ENCODE measurements at regions not wholly inside any gene's neighbourhood (a gene's known extent, or its start where the extent isn't known, plus 50 kb on each side); places are given as distances from the start of the nearest gene placed in this dataset.
A peak's percentile ranks its signal among the peaks of the same experiment; 100 is the strongest.

GRCh38 chr9:16267281-16268066 lies 603.0 kb downstream of the BNC2 start (continued):
- TF ChIP-seq ZBTB33 (IDR thresholded peaks at IDR 0.05; ENCODE audit: borderline replicate concordance, low read depth) (no peak), FOXJ3 (CRISPR knock-in tag; IDR thresholded peaks at IDR 0.05) (no peak), NFIC (IDR thresholded peaks at IDR 0.05; ENCODE audit: borderline replicate concordance) (0 out of 2 replicates have a peak, but pooled peaks have one; percentile 6), MAX (IDR thresholded peaks at IDR 0.05; ENCODE audit: low read depth) (peak; percentile 40; the same call in 1 of the 2 replicates), ELF1 (IDR thresholded peaks at IDR 0.05) (no peak), IRF3 (IDR thresholded peaks at IDR 0.05; ENCODE audit: low read depth, low read length) (no peak), GATA2 (CRISPR knock-in tag; IDR thresholded peaks at IDR 0.05) (no peak), TCF12 (IDR thresholded peaks at IDR 0.05) (no peak; the same call in 1 of the 2 replicates), POLR2AphosphoS5 (IDR thresholded peaks at IDR 0.05; ENCODE audit: low read depth, low read length) (no peak), EZH2phosphoT487 (IDR thresholded peaks at IDR 0.05; ENCODE audit: borderline replicate concordance, low read depth) (no peak), RAD21 (IDR thresholded peaks at IDR 0.05; ENCODE audit: low read length) (no peak; the same call in 1 of the 2 replicates), RFX5 (IDR thresholded peaks at IDR 0.05; ENCODE audit: low read length) (no peak), TAF1 (IDR thresholded peaks at IDR 0.05; ENCODE audit: borderline replicate concordance, low read depth, low read length) (no peak), CTCF (IDR thresholded peaks at IDR 0.05) (no peak), MEF2A (IDR thresholded peaks at IDR 0.05; ENCODE audit: borderline replicate concordance, low read depth) (no peak), RCOR1 (IDR thresholded peaks at IDR 0.05; ENCODE audit: low read length) (peak; percentile 37; the same call in 1 of the 2 replicates), PBX3 (IDR thresholded peaks at IDR 0.05) (peak; percentile 49), GABPA (IDR thresholded peaks at IDR 0.05; ENCODE audit: low read depth) (no peak), SMC3 (IDR thresholded peaks at IDR 0.05; ENCODE audit: low read depth, low read length) (no peak), USF2 (IDR thresholded peaks at IDR 0.05; ENCODE audit: borderline replicate concordance, low read depth, low read length) (no peak), JUND (IDR thresholded peaks at IDR 0.05) (no peak), FOSL2 (IDR thresholded peaks at IDR 0.05; ENCODE audit: borderline replicate concordance, low read depth) (no peak), USF1 (IDR thresholded peaks at IDR 0.05; ENCODE audit: borderline replicate concordance, low read depth) (no peak)

Measured in SK-N-SH (cell line).